Mesenchymal stem cell (in vitro differentiated cells and primary cell): ENCODE measurements at regions not wholly inside any gene's neighbourhood (a gene's known extent, or its start where the extent isn't known, plus 50 kb on each side); places are given as distances from the start of the nearest gene placed in this dataset.

ENCODE experiments used
- DNase-seq: peaks from one replicate; pipeline ENCODE4 v3.0.0-alpha.2; 2013
- H2AFZ ChIP-seq: one replicate; pipeline ENCODE4 v1.6.1; 2013; ENCODE audit warnings: low read depth, mild to moderate bottlenecking, control low read depth, inconsistent platforms, low read length, moderate library complexity
- H2AK5ac ChIP-seq: 2 replicates; pipeline ENCODE4 v1.6.1; 2013; ENCODE audit warnings: low read length, moderate library complexity, mild to moderate bottlenecking, inconsistent platforms; ENCODE audit not compliant: severe bottlenecking
- H2BK120ac ChIP-seq: one replicate; pipeline ENCODE4 v1.6.1; 2013; ENCODE audit warnings: low read depth, mild to moderate bottlenecking, inconsistent platforms, low read length, moderate library complexity
- H2BK12ac ChIP-seq, 2 experiments: one replicate each; pipeline ENCODE4 v1.6.1; 2013; ENCODE audit warnings: inconsistent platforms in 2 of 2, low read length in 2 of 2, mild to moderate bottlenecking in 2 of 2, moderate library complexity in 2 of 2, control low read depth in 1 of 2
- H2BK15ac ChIP-seq: one replicate; pipeline ENCODE4 v1.6.1; 2013; ENCODE audit warnings: mild to moderate bottlenecking, low read depth, inconsistent platforms; ENCODE audit not compliant: poor library complexity, severe bottlenecking
- H2BK5ac ChIP-seq: 2 replicates; pipeline ENCODE4 v1.6.1; 2013; ENCODE audit warnings: low read depth, mild to moderate bottlenecking, low read length, control low read depth, inconsistent platforms; ENCODE audit not compliant: poor library complexity, severe bottlenecking
- H3K14ac ChIP-seq, 2 experiments: one replicate each; pipeline ENCODE4 v1.6.1; 2013; ENCODE audit warnings: inconsistent platforms in 2 of 2, low read length in 2 of 2, control low read depth in 1 of 2, mild to moderate bottlenecking in 1 of 2, moderate library complexity in 1 of 2
- H3K18ac ChIP-seq, 2 experiments: one replicate each; pipeline ENCODE4 v1.6.1; 2013; ENCODE audit warnings: inconsistent platforms in 2 of 2, low read length in 2 of 2, control low read depth in 1 of 2, low read depth in 1 of 2, mild to moderate bottlenecking in 1 of 2
- H3K23ac ChIP-seq, 2 experiments: one replicate each; pipeline ENCODE4 v1.6.1; 2013; ENCODE audit warnings: inconsistent platforms in 2 of 2, low read length in 2 of 2, mild to moderate bottlenecking in 2 of 2, moderate library complexity in 2 of 2, control low read depth in 1 of 2
- H3K27ac ChIP-seq: 2 replicates; pipeline ENCODE4 v1.5.1; 2013; ENCODE audit warnings: mild to moderate bottlenecking, moderate library complexity, low read length, control low read depth, inconsistent platforms; ENCODE audit not compliant: poor library complexity, severe bottlenecking
- H3K27me3 ChIP-seq, 2 experiments: 2 replicates each; pipeline versions ENCODE4 v1.6.1 to v1.7.0; 2013; ENCODE audit warnings: low read length in 2 of 2, mild to moderate bottlenecking in 2 of 2, moderate library complexity in 2 of 2, control low read depth in 1 of 2, inconsistent platforms in 1 of 2; ENCODE audit not compliant: control insufficient read depth in 1 of 2, insufficient read depth in 1 of 2
- H3K36me3 ChIP-seq, 2 experiments: 2 replicates each; pipeline versions ENCODE4 v1.6.1 to v1.7.0; 2013; ENCODE audit warnings: low read length in 2 of 2, control low read depth in 1 of 2, inconsistent platforms in 1 of 2, low read depth in 1 of 2, mild to moderate bottlenecking in 1 of 2; ENCODE audit not compliant: insufficient read depth in 2 of 2, control insufficient read depth in 1 of 2
- H3K4ac ChIP-seq, 2 experiments: one replicate each; pipeline ENCODE4 v1.6.1; 2013; ENCODE audit warnings: inconsistent platforms in 2 of 2, low read length in 2 of 2, mild to moderate bottlenecking in 2 of 2, moderate library complexity in 2 of 2, control low read depth in 1 of 2, low read depth in 1 of 2
- H3K4me1 ChIP-seq: 2 replicates; pipeline ENCODE4 v1.6.1; 2013; ENCODE audit warnings: low read depth, low read length, control low read depth; ENCODE audit not compliant: control insufficient read depth, insufficient read depth
- H3K4me2 ChIP-seq: 2 replicates; pipeline ENCODE4 v1.6.1; 2013; ENCODE audit warnings: low read length, mild to moderate bottlenecking, inconsistent platforms; ENCODE audit not compliant: poor library complexity, severe bottlenecking
- H3K4me3 ChIP-seq, 2 experiments: 2 replicates each; pipeline versions ENCODE4 v1.5.1 to v1.7.0; 2013; ENCODE audit warnings: low read length in 2 of 2, mild to moderate bottlenecking in 2 of 2, control low read depth in 1 of 2, low read depth in 1 of 2; ENCODE audit not compliant: insufficient read depth in 1 of 2
- H3K79me1 ChIP-seq: replicated peaks from 2 replicates; pipeline ENCODE4 v1.6.1; 2013; ENCODE audit warnings: mild to moderate bottlenecking, control low read depth, low read length, inconsistent platforms; ENCODE audit not compliant: poor library complexity, severe bottlenecking
- H3K9ac ChIP-seq: 2 replicates; pipeline ENCODE4 v1.7.0; 2013; ENCODE audit warnings: mild to moderate bottlenecking, low read length, moderate library complexity
- H3K9me3 ChIP-seq: 2 replicates; pipeline ENCODE4 v1.7.0; 2013; ENCODE audit warnings: mild to moderate bottlenecking, low read length; ENCODE audit not compliant: control insufficient read depth
- H4K8ac ChIP-seq: one replicate; pipeline ENCODE4 v1.6.1; 2013; ENCODE audit warnings: inconsistent platforms, mild to moderate bottlenecking, low read length, moderate library complexity
- H4K91ac ChIP-seq: one replicate; pipeline ENCODE4 v1.6.1; 2013; ENCODE audit warnings: mild to moderate bottlenecking, low read length, inconsistent platforms
- WGBS: methylation state at CpG from one replicate; pipeline ENCODE4 v1.1.7; 2013; ENCODE audit warnings: mixed read lengths; 5-methylcytosine and 5-hydroxymethylcytosine counted together

GRCh38 chr15:98523912-98524662 lies 124.3 kb upstream of the IGF1R start:
- Histone ChIP-seq H3K4ac (no peak overlapping the region), H3K27ac (no peak overlapping the region), H3K18ac (no peak overlapping the region), H3K23ac (no peak overlapping the region), H2AK5ac (no peak overlapping the region), H2BK12ac (no peak overlapping the region), H3K79me1 (no peaks in the 10 kb centered on the region), H2AFZ (no peak overlapping the region), H3K36me3 (no peaks in the 10 kb centered on the region), H2BK120ac (no peak overlapping the region), H3K27me3 (peaks cover 7 to 16% of the 10 kb centered on the region in 2 experiments), H3K9ac (no peak overlapping the region), H2BK5ac (no peak overlapping the region), H2BK15ac (no peak overlapping the region), H3K4me1 (no peaks in the 10 kb centered on the region), H3K4me2 (no peak overlapping the region), H4K91ac (no peak overlapping the region), H4K8ac (no peak overlapping the region), H3K9me3 (no peaks in the 10 kb centered on the region), H3K14ac (no peak overlapping the region), H3K4me3 (no peak overlapping the region)
- WGBS = 86% methylated on average over 12 of the region's 12 CpGs
- DNase-seq = no peak

- no peak overlapping the region for H2AFZ ChIP-seq
- H4K91ac ChIP-seq = no peak overlapping the region
- 79% methylated on average over 7 of the region's 10 CpGs for WGBS
- no peak overlapping the region for H3K14ac ChIP-seq
- no peak overlapping the region for H3K4me2 ChIP-seq
- no peak overlapping the region for H2BK15ac ChIP-seq
- peak overlapping the region; percentile 81 for H4K8ac ChIP-seq
- no peak overlapping the region for H3K27ac ChIP-seq
- H3K4me1 ChIP-seq = no peaks in the 10 kb centered on the region
- H3K27me3 ChIP-seq = peaks cover 14 to 22% of the 10 kb centered on the region in 2 experiments
- no peaks in the 10 kb centered on the region for H3K79me1 ChIP-seq
- peak overlapping the region; percentile 47 for H3K9ac ChIP-seq
- no peak for DNase-seq
- no peaks in the 10 kb centered on the region for H3K36me3 ChIP-seq
- H2BK12ac ChIP-seq = no peak overlapping the region
- H3K9me3 ChIP-seq = no peaks in the 10 kb centered on the region
- H3K4ac ChIP-seq = no peak overlapping the region
- H2BK5ac ChIP-seq = no peak overlapping the region
- no peak overlapping the region for H3K23ac ChIP-seq
- H3K4me3 ChIP-seq = no peak overlapping the region
- H2BK120ac ChIP-seq = no peak overlapping the region
- no peak overlapping the region for H3K18ac ChIP-seq
- no peak overlapping the region for H2AK5ac ChIP-seq
These were observed 123.3 kb upstream of the IGF1R start for GRCh38 chr15:98524838-98525660.

GRCh38 chr15:98525661-98526001 lies 122.7 kb upstream of the IGF1R start:
- H2AFZ ChIP-seq = no peak overlapping the region
- H3K27me3 ChIP-seq = peaks cover 15 to 22% of the 10 kb centered on the region in 2 experiments
- H2BK15ac ChIP-seq = no peak overlapping the region
- no peak overlapping the region for H3K27ac ChIP-seq
- no peak overlapping the region for H3K18ac ChIP-seq
- H3K4me2 ChIP-seq = no peak overlapping the region
- H3K4me3 ChIP-seq = no peak overlapping the region
- H2BK12ac ChIP-seq = no peak overlapping the region
- H3K4me1 ChIP-seq = no peaks in the 10 kb centered on the region
- no peak overlapping the region for H3K14ac ChIP-seq
- no peak overlapping the region for H4K8ac ChIP-seq
- H3K36me3 ChIP-seq = no peaks in the 10 kb centered on the region
- WGBS = 66% methylated on average over 12 of the region's 13 CpGs
- H3K23ac ChIP-seq = no peak overlapping the region
- H3K9ac ChIP-seq = peak overlapping the region; percentile 47
- no peak overlapping the region for H2BK120ac ChIP-seq
- no peak overlapping the region for H4K91ac ChIP-seq
- no peaks in the 10 kb centered on the region for H3K9me3 ChIP-seq
- no peak for DNase-seq
- H3K4ac ChIP-seq = no peak overlapping the region
- H2BK5ac ChIP-seq = no peak overlapping the region
- H2AK5ac ChIP-seq = no peak overlapping the region
- no peaks in the 10 kb centered on the region for H3K79me1 ChIP-seq

GRCh38 chr15:98526094-98526493 lies 122.2 kb upstream of the IGF1R start:
- H3K4me2 ChIP-seq = no peak overlapping the region
- no peak overlapping the region for H3K14ac ChIP-seq
- H3K4me1 ChIP-seq = no peaks in the 10 kb centered on the region
- no peak overlapping the region for H4K91ac ChIP-seq
- H2BK5ac ChIP-seq = no peak overlapping the region
- H4K8ac ChIP-seq = no peak overlapping the region
- H3K4ac ChIP-seq = no peak overlapping the region
- H2AK5ac ChIP-seq = no peak overlapping the region
- no peak overlapping the region for H3K23ac ChIP-seq
- H3K9ac ChIP-seq = peak overlapping the region; percentile 47
- H2BK120ac ChIP-seq = no peak overlapping the region
- no peak overlapping the region for H2BK12ac ChIP-seq
- H2AFZ ChIP-seq = no peak overlapping the region
- no peaks in the 10 kb centered on the region for H3K9me3 ChIP-seq
- no peaks in the 10 kb centered on the region for H3K36me3 ChIP-seq
- no peak for DNase-seq
- peaks cover 18 to 22% of the 10 kb centered on the region in 2 experiments for H3K27me3 ChIP-seq
- WGBS = 92% methylated on average over 7 of the region's 8 CpGs
- H3K4me3 ChIP-seq = no peak overlapping the region
- no peaks in the 10 kb centered on the region for H3K79me1 ChIP-seq
- no peak overlapping the region for H3K27ac ChIP-seq
- no peak overlapping the region for H3K18ac ChIP-seq
- H2BK15ac ChIP-seq = no peak overlapping the region
